ENCODE measurements at regions not wholly inside any gene's neighbourhood (a gene's known extent, or its start where the extent isn't known, plus 50 kb on each side); places are given as distances from the start of the nearest gene placed in this dataset.

- Histone ChIP-seq H3K27me3 (replicated peaks; ENCODE audit: insufficient read depth) (peaks cover 34% of the 10 kb centered on the region; the same call in 1 of the 2 replicates), H3K4me2 (ENCODE audit: unreplicated experiment) (no peak overlapping the region), H3K79me2 (ENCODE audit: insufficient read depth) (no peaks in the 10 kb centered on the region), H3K4me3 (no peak overlapping the region), H3K9me2 (ENCODE audit: insufficient read depth) (no peaks in the 10 kb centered on the region), H3K4me1 (ENCODE audit: insufficient read depth) (no peaks in the 10 kb centered on the region), H3K9me3 (ENCODE audit: low read depth) (no peaks in the 10 kb centered on the region), H3F3A (ENCODE audit: insufficient read depth) (no peaks in the 10 kb centered on the region), H3K36me3 (ENCODE audit: low read depth) (no peaks in the 10 kb centered on the region), H3K9ac (no peak overlapping the region), H4K20me1 (ENCODE audit: insufficient read depth) (no peaks in the 10 kb centered on the region), H3K27ac (no peak overlapping the region), H2AFZ (no peak overlapping the region)
- TF ChIP-seq EZH2phosphoT487 (IDR thresholded peaks at IDR 0.05; ENCODE audit: insufficient read depth, low read depth) (no peak), EZH2 (IDR thresholded peaks at IDR 0.05; ENCODE audit: insufficient read depth, poor library complexity, severe bottlenecking) (no peak)
- DNase-seq: no peak
- in situ Hi-C loops (cut with MboI): no loop called here
- WGBS, 2 experiments (ENCODE audit: low coverage in 1 of 2, low lambda C conversion rate in 2 of 2, missing lambda C conversion rate in 2 of 2): 32 to 35% methylated on average over 22 of the region's 22 CpGs
Measured at GRCh38 chr4:3835527-3836405, 69.6 kb downstream of the ADRA2C start.

GRCh38 chr4:3836406-3836755 is 70.2 kb downstream of the ADRA2C start:
- TF ChIP-seq EZH2 (IDR thresholded peaks at IDR 0.05; ENCODE audit: insufficient read depth, poor library complexity, severe bottlenecking) (no peak), EZH2phosphoT487 (IDR thresholded peaks at IDR 0.05; ENCODE audit: insufficient read depth, low read depth) (no peak)
- in situ Hi-C loops (cut with MboI): no loop called here
- WGBS, 2 experiments (ENCODE audit: low coverage in 1 of 2, low lambda C conversion rate in 2 of 2, missing lambda C conversion rate in 2 of 2): 9 to 12% methylated on average over 10 of the region's 10 CpGs

GRCh38 chr4:3836756-3837601 is 70.8 kb downstream of the ADRA2C start:
- in situ Hi-C loops (cut with MboI): no loop called here
- 31 to 49% methylated on average over 12 to 14 of the region's 14 CpGs for WGBS, 2 experiments (ENCODE audit: low coverage in 1 of 2, low lambda C conversion rate in 2 of 2, missing lambda C conversion rate in 2 of 2)
- TF ChIP-seq EZH2phosphoT487 (IDR thresholded peaks at IDR 0.05; ENCODE audit: insufficient read depth, low read depth) (no peak), EZH2 (IDR thresholded peaks at IDR 0.05; ENCODE audit: insufficient read depth, poor library complexity, severe bottlenecking) (no peak)
- no peak overlapping the region for H3K9ac ChIP-seq
- no peak overlapping the region for H3K4me2 ChIP-seq (ENCODE audit: unreplicated experiment)
- peaks cover 41% of the 10 kb centered on the region; the same call in 1 of the 2 replicates for H3K27me3 ChIP-seq (replicated peaks; ENCODE audit: insufficient read depth)
- no peaks in the 10 kb centered on the region for H4K20me1 ChIP-seq (ENCODE audit: insufficient read depth)
- H3F3A ChIP-seq (ENCODE audit: insufficient read depth): no peaks in the 10 kb centered on the region
- H3K27ac ChIP-seq: no peak overlapping the region
- H3K9me2 ChIP-seq (ENCODE audit: insufficient read depth): no peaks in the 10 kb centered on the region
- peak; percentile 22 for DNase-seq
- H3K79me2 ChIP-seq (ENCODE audit: insufficient read depth): no peaks in the 10 kb centered on the region
- no peaks in the 10 kb centered on the region for H3K36me3 ChIP-seq (ENCODE audit: low read depth)
- H3K4me1 ChIP-seq (ENCODE audit: insufficient read depth): no peaks in the 10 kb centered on the region
- H3K9me3 ChIP-seq (ENCODE audit: low read depth): no peaks in the 10 kb centered on the region
- H3K4me3 ChIP-seq: no peak overlapping the region
- no peak overlapping the region for H2AFZ ChIP-seq

More at GRCh38 chr4:3836406-3836755, 70.2 kb downstream of the ADRA2C start:
- H3K27me3 ChIP-seq (replicated peaks; ENCODE audit: insufficient read depth): peaks cover 37% of the 10 kb centered on the region; the same call in 1 of the 2 replicates
- no peaks in the 10 kb centered on the region for H3K79me2 ChIP-seq (ENCODE audit: insufficient read depth)
- no peak overlapping the region for H2AFZ ChIP-seq
- no peaks in the 10 kb centered on the region for H3K9me2 ChIP-seq (ENCODE audit: insufficient read depth)
- no peak overlapping the region for H3K4me2 ChIP-seq (ENCODE audit: unreplicated experiment)
- no peaks in the 10 kb centered on the region for H3K36me3 ChIP-seq (ENCODE audit: low read depth)
- H3K9me3 ChIP-seq (ENCODE audit: low read depth): no peaks in the 10 kb centered on the region
- no peaks in the 10 kb centered on the region for H3K4me1 ChIP-seq (ENCODE audit: insufficient read depth)
- H3K27ac ChIP-seq: no peak overlapping the region
- H3K9ac ChIP-seq: no peak overlapping the region
- no peak overlapping the region for H3K4me3 ChIP-seq
- no peaks in the 10 kb centered on the region for H3F3A ChIP-seq (ENCODE audit: insufficient read depth)
- no peak for DNase-seq
- no peaks in the 10 kb centered on the region for H4K20me1 ChIP-seq (ENCODE audit: insufficient read depth)

- no peak overlapping the region for H3K27ac ChIP-seq
- no peaks in the 10 kb centered on the region for H3F3A ChIP-seq (ENCODE audit: insufficient read depth)
- H4K20me1 ChIP-seq (ENCODE audit: insufficient read depth): no peaks in the 10 kb centered on the region
- no peaks in the 10 kb centered on the region for H3K9me3 ChIP-seq (ENCODE audit: low read depth)
- no peak overlapping the region for H3K4me2 ChIP-seq (ENCODE audit: unreplicated experiment)
- TF ChIP-seq EZH2 (IDR thresholded peaks at IDR 0.05; ENCODE audit: insufficient read depth, poor library complexity, severe bottlenecking) (no peak), EZH2phosphoT487 (IDR thresholded peaks at IDR 0.05; ENCODE audit: insufficient read depth, low read depth) (no peak)
- no peaks in the 10 kb centered on the region for H3K79me2 ChIP-seq (ENCODE audit: insufficient read depth)
- no peak overlapping the region for H2AFZ ChIP-seq
- no peak overlapping the region for H3K4me3 ChIP-seq
- no peak for DNase-seq
- 70% methylated on average over 6 of the region's 6 CpGs for WGBS, 2 experiments (ENCODE audit: low coverage in 1 of 2, low lambda C conversion rate in 2 of 2, missing lambda C conversion rate in 2 of 2)
- in situ Hi-C loops (cut with MboI): no loop called here
- no peaks in the 10 kb centered on the region for H3K36me3 ChIP-seq (ENCODE audit: low read depth)
- no peak overlapping the region for H3K9ac ChIP-seq
- no peaks in the 10 kb centered on the region for H3K4me1 ChIP-seq (ENCODE audit: insufficient read depth)
- peaks cover 49% of the 10 kb centered on the region for H3K27me3 ChIP-seq (replicated peaks; ENCODE audit: insufficient read depth)
- no peaks in the 10 kb centered on the region for H3K9me2 ChIP-seq (ENCODE audit: insufficient read depth)
Measured at GRCh38 chr4:3838437-3839380, 72.5 kb downstream of the ADRA2C start.

All from GM23248 (cell line).